Right lobe of liver (tissue), 4 donors: ENCODE measurements at regions not wholly inside any gene's neighbourhood (a gene's known extent, or its start where the extent isn't known, plus 50 kb on each side); places are given as distances from the start of the nearest gene placed in this dataset.

Experiments used
- CTCF ChIP-seq, 4 donors: fragments of 200-600 bp in 3 of 4; fragments of 450-650 bp in 1 of 4; IDR thresholded peaks; one replicate each; pipeline versions ENCODE4 v1.5.1 to v1.8.0; 2016 to 2022; ENCODE audit warnings: antibody characterized with exemption in 4 of 4, mild to moderate bottlenecking in 2 of 4
- POLR2A ChIP-seq: fragments of 450-650 bp; IDR thresholded peaks from one replicate; pipeline ENCODE4 v1.6.1; 2017; ENCODE audit warnings: antibody characterized with exemption, mild to moderate bottlenecking
- donor health status: DM: no; HTN: no; CAD: no.
- donor health status: DM: no; HTN: no; CAD: no.
- donor health status: DM: no; HTN: yes; CAD: no.

GRCh38 chr10:31689233-31689632 lies 239.4 kb downstream of the ARHGAP12 start:
- TF ChIP-seq CTCF (IDR thresholded peaks at IDR 0.05): no peak
- no peak for TF ChIP-seq POLR2A
